DOHH2 (cell line): ENCODE measurements at regions not wholly inside any gene's neighbourhood (a gene's known extent, or its start where the extent isn't known, plus 50 kb on each side); places are given as distances from the start of the nearest gene placed in this dataset.

Source experiments
- H3F3A ChIP-seq: fragments of 200-600 bp; sonication (generic), shearing (Covaris generic); 2 replicates; pipeline ENCODE4 v1.6.0; 2016; ENCODE audit warnings: antibody characterized with exemption, mild to moderate bottlenecking; ENCODE audit not compliant: control insufficient read depth, insufficient read depth
- H3K27ac ChIP-seq: fragments of 200-600 bp; sonication (generic); 2 replicates; pipeline ENCODE4 v1.5.1; 2014; ENCODE audit warnings: low read depth, mild to moderate bottlenecking, low read length, moderate library complexity
- H3K27me3 ChIP-seq: fragments of 200-600 bp; sonication (generic); 2 replicates; pipeline ENCODE4 v1.6.1; 2014; ENCODE audit warnings: mild to moderate bottlenecking, low read length, mixed read lengths; ENCODE audit not compliant: control insufficient read depth
- H3K36me3 ChIP-seq: fragments of 200-600 bp; sonication (generic); 2 replicates; pipeline ENCODE4 v1.6.1; 2014; ENCODE audit warnings: mild to moderate bottlenecking, low read length, moderate library complexity, mixed read lengths; ENCODE audit not compliant: control insufficient read depth
- H3K4me1 ChIP-seq: fragments of 200-600 bp; sonication (generic); 2 replicates; pipeline ENCODE4 v1.6.1; 2014; ENCODE audit warnings: mild to moderate bottlenecking, low read length, mixed read lengths; ENCODE audit not compliant: control insufficient read depth
- H3K4me2 ChIP-seq: fragments of 200-600 bp; sonication (generic); 2 replicates; pipeline ENCODE4 v1.6.0; 2014; ENCODE audit warnings: mild to moderate bottlenecking, low read length, moderate library complexity
- H3K4me3 ChIP-seq: fragments of 200-600 bp; sonication (generic); 2 replicates; pipeline ENCODE4 v1.5.1; 2014; ENCODE audit warnings: mild to moderate bottlenecking, low read length, mixed read lengths
- H3K79me2 ChIP-seq: fragments of 200-600 bp; sonication (generic); 2 replicates; pipeline ENCODE4 v1.6.1; 2014; ENCODE audit warnings: mild to moderate bottlenecking, low read length, mixed read lengths; ENCODE audit not compliant: control insufficient read depth
- H3K9me2 ChIP-seq: fragments of 200-600 bp; sonication (generic); replicated peaks from 2 replicates; pipeline ENCODE4 v1.6.1; 2014; ENCODE audit warnings: mild to moderate bottlenecking, low read length, mixed read lengths; ENCODE audit not compliant: control insufficient read depth
- H3K9me3 ChIP-seq: fragments of 200-600 bp; sonication (generic); 2 replicates; pipeline ENCODE4 v1.6.1; 2014; ENCODE audit warnings: antibody characterized with exemption, low read length, mixed read lengths; ENCODE audit not compliant: control insufficient read depth, insufficient read depth
- H4K20me1 ChIP-seq: fragments of 200-600 bp; sonication (generic); 2 replicates; pipeline ENCODE4 v1.6.0; 2014; ENCODE audit warnings: low read depth, mild to moderate bottlenecking, antibody characterized with exemption, low read length, moderate library complexity; ENCODE audit not compliant: control insufficient read depth, insufficient read depth
- EZH2phosphoT487 ChIP-seq: fragments of 200-600 bp; sonication (generic); IDR thresholded peaks from 2 replicates; pipeline ENCODE4 v1.6.1; 2017; ENCODE audit warnings: borderline replicate concordance, mild to moderate bottlenecking, antibody characterized with exemption, low read length, moderate library complexity, mixed read lengths
- TF ChIP-seq, protein P1 (sequence below): fragments of 200-600 bp; sonication (generic); IDR thresholded peaks from one replicate; pipeline ENCODE4 v1.5.1; 2014; ENCODE audit warnings: antibody characterized with exemption, mild to moderate bottlenecking, low read depth, low read length; ENCODE audit not compliant: poor library complexity, severe bottlenecking

DNA sequence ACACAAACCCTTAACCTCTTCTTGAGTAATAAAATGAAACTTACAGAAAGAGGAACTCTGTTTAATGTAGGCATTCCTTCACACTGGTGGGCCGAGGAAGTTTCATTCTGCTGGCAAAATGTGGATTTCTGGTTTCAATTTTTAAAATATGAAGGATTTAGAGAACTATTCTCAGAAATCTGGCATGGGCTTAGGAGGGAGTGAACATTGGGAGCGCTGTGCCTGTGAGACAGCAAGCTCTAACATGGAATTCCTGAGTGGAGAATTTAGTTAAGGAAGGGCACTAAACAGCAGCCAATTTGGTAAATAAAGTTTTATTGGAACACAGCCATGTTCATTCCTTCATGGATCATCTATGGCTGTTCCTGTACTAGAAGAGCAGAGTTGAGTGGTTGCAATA is 751.8 kb upstream of the IGFBP3 start:
- Histone ChIP-seq H3K27ac (no peak overlapping the region), H3K4me3 (no peak overlapping the region)
- TF ChIP-seq EZH2phosphoT487 = no peak
- TF ChIP-seq, protein P1, sequence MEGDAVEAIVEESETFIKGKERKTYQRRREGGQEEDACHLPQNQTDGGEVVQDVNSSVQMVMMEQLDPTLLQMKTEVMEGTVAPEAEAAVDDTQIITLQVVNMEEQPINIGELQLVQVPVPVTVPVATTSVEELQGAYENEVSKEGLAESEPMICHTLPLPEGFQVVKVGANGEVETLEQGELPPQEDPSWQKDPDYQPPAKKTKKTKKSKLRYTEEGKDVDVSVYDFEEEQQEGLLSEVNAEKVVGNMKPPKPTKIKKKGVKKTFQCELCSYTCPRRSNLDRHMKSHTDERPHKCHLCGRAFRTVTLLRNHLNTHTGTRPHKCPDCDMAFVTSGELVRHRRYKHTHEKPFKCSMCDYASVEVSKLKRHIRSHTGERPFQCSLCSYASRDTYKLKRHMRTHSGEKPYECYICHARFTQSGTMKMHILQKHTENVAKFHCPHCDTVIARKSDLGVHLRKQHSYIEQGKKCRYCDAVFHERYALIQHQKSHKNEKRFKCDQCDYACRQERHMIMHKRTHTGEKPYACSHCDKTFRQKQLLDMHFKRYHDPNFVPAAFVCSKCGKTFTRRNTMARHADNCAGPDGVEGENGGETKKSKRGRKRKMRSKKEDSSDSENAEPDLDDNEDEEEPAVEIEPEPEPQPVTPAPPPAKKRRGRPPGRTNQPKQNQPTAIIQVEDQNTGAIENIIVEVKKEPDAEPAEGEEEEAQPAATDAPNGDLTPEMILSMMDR = no peak

DNA sequence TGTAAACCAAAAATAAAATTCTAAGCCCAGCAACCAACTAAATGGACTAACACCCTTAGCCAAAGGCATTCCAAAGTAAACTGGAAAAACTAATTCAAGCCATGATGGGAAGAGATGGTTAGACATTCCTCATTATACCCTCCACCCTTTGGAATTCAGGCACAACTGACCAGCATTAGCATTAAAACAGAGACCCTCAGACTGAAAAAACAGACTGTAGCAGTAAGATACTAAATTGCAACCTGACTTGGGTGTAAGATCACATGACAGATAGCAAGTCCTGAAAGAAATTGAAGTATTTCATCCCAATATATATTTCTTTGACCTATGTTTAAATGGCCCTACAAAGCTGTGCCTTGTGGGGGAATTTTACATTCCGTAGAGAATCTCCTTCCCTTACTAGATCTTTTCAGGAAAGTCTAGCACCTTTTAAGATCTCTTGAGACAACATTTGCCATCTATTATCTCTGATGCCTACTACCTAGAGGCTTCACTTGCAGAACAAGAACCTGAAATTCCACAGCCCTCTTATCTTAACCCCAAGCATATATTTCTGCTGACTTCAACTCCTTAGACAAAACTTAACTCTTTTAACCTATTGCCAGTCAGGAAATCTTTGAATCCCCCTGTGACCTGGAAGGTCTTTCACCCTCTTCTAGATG is 750.2 kb upstream of the IGFBP3 start:
- Histone ChIP-seq H3K9me2 (no peaks in the 10 kb centered on the region), H3F3A (no peaks in the 10 kb centered on the region), H3K9me3 (0 out of 2 replicates have a peak, but pooled peaks cover 5% of the 10 kb centered on the region), H3K27me3 (no peaks in the 10 kb centered on the region), H3K4me3 (no peak overlapping the region), H3K36me3 (no peaks in the 10 kb centered on the region), H3K27ac (no peak overlapping the region), H3K79me2 (no peaks in the 10 kb centered on the region), H4K20me1 (no peaks in the 10 kb centered on the region), H3K4me2 (no peak overlapping the region), H3K4me1 (no peaks in the 10 kb centered on the region)
- no peak for TF ChIP-seq EZH2phosphoT487
- TF ChIP-seq, protein P1 = no peak

More for the DNA sequence above, 751.8 kb upstream of the IGFBP3 start:
- Histone ChIP-seq H3K9me2 (no peaks in the 10 kb centered on the region), H3K27me3 (no peaks in the 10 kb centered on the region), H3K4me2 (no peak overlapping the region), H3K9me3 (0 out of 2 replicates have a peak, but pooled peaks cover 4% of the 10 kb centered on the region), H3K4me1 (no peaks in the 10 kb centered on the region), H4K20me1 (no peaks in the 10 kb centered on the region), H3F3A (no peaks in the 10 kb centered on the region), H3K79me2 (no peaks in the 10 kb centered on the region), H3K36me3 (no peaks in the 10 kb centered on the region)

DNA sequence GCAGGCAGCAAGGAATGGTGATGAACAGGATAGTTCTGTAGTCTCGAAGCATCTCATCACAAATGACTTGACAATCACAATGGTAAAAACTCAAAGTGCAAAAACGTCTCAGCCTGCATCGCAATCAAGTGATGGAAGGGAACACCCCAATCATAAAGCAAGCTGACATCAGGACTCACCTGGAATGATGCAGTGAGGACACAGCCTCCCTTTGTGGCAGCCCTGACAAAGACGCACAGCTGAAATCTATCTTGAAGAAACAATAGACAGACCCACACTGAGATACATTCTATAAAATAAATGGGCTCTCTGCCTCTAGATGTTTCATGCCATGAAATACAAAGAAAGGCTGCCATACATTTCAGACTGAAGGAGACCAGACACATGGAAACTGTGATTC is 748.0 kb upstream of the IGFBP3 start:
- H3K36me3 ChIP-seq = no peaks in the 10 kb centered on the region
- no peaks in the 10 kb centered on the region for H4K20me1 ChIP-seq
- 0 out of 2 replicates have a peak, but pooled peaks cover 5% of the 10 kb centered on the region for H3K9me3 ChIP-seq
- TF ChIP-seq, protein P1 = no peak
- TF ChIP-seq EZH2phosphoT487 = no peak
- H3F3A ChIP-seq = no peaks in the 10 kb centered on the region
- H3K4me2 ChIP-seq = no peak overlapping the region
- no peaks in the 10 kb centered on the region for H3K4me1 ChIP-seq
- no peaks in the 10 kb centered on the region for H3K27me3 ChIP-seq
- H3K4me3 ChIP-seq = no peak overlapping the region
- no peak overlapping the region for H3K27ac ChIP-seq
- no peaks in the 10 kb centered on the region for H3K9me2 ChIP-seq
- no peaks in the 10 kb centered on the region for H3K79me2 ChIP-seq
